Activated effector memory CD4-positive, alpha-beta T cell treated with Interleukin-2 at 50 U/mL for 16 hours (primary cell): ENCODE measurements at regions not wholly inside any gene's neighbourhood (a gene's known extent, or its start where the extent isn't known, plus 50 kb on each side); places are given as distances from the start of the nearest gene placed in this dataset.
"Not testable (repeated sequence)": the region's sequence is repeated elsewhere in the genome, so short reads cannot be mapped to it uniquely, and the experiment has no call there.

ENCODE experiments used
- DNase-seq: peaks from one replicate; pipeline ENCODE4 v3.0.0-alpha.2; 2020

GRCh38 chr1:228996281-228996680 is 261.0 kb downstream of the RHOU start:
- DNase-seq, result no peak

- DNase-seq, result no peak
Measured at GRCh38 chr1:228997721-228998144, 262.5 kb downstream of the RHOU start.

- no peak for DNase-seq
Measured at GRCh38 chr1:228998179-228998578, 262.9 kb downstream of the RHOU start.

GRCh38 chr1:228999446-229000170 is 264.3 kb downstream of the RHOU start:
- no peak for DNase-seq

- no peak for DNase-seq
Measured at GRCh38 chr1:229000187-229000586, 264.9 kb downstream of the RHOU start.

GRCh38 chr1:229001467-229002011 is 266.3 kb downstream of the RHOU start:
- DNase-seq, result no peak

GRCh38 chr1:229002037-229002436 is 266.8 kb downstream of the RHOU start:
- DNase-seq, result no peak

GRCh38 chr1:229002451-229002960 is 267.2 kb downstream of the RHOU start:
- DNase-seq, result no peak

GRCh38 chr1:229003233-229004031 is 267.5 kb upstream of the RAB4A start:
- DNase-seq, result no peak

GRCh38 chr1:229004066-229004833 is 266.7 kb upstream of the RAB4A start:
- no peak for DNase-seq

GRCh38 chr1:229005097-229005496 is 265.8 kb upstream of the RAB4A start:
- no peak for DNase-seq

- no peak for DNase-seq
Measured at GRCh38 chr1:229005556-229005955, 265.4 kb upstream of the RAB4A start.

- no peak for DNase-seq
Measured at GRCh38 chr1:229006121-229006870, 264.6 kb upstream of the RAB4A start.

- no peak for DNase-seq
Measured at GRCh38 chr1:229007167-229007566, 263.7 kb upstream of the RAB4A start.

- no peak for DNase-seq
Measured at GRCh38 chr1:229007701-229008100, 263.2 kb upstream of the RAB4A start.

GRCh38 chr1:229008347-229008746 is 262.6 kb upstream of the RAB4A start:
- DNase-seq, result not testable (repeated sequence)

GRCh38 chr1:229011022-229011421 is 259.9 kb upstream of the RAB4A start:
- DNase-seq, result no peak

- DNase-seq, result no peak
Measured at GRCh38 chr1:229012823-229013222, 258.1 kb upstream of the RAB4A start.

GRCh38 chr1:229013981-229014380 is 256.9 kb upstream of the RAB4A start:
- no peak for DNase-seq

- no peak for DNase-seq
Measured at GRCh38 chr1:229015806-229016205, 255.1 kb upstream of the RAB4A start.

GRCh38 chr1:229017091-229017490 is 253.8 kb upstream of the RAB4A start:
- DNase-seq, result no peak

- DNase-seq, result no peak
Measured at GRCh38 chr1:229018674-229019295, 252.1 kb upstream of the RAB4A start.
